OCI-LY1 (cell line): ENCODE measurements at regions not wholly inside any gene's neighbourhood (a gene's known extent, or its start where the extent isn't known, plus 50 kb on each side); places are given as distances from the start of the nearest gene placed in this dataset.

Source experiments
- EZH2 ChIP-seq: fragments of 200-600 bp; sonication (generic), shearing (Covaris generic); IDR thresholded peaks from 2 replicates; pipeline ENCODE4 v1.8.0; 2017; ENCODE audit warnings: borderline replicate concordance, mixed run types, mild to moderate bottlenecking, antibody characterized with exemption, low read length, moderate library complexity, mixed read lengths
- TF ChIP-seq, protein P1 (sequence below): fragments of 200-600 bp; sonication (generic), shearing (Covaris generic); IDR thresholded peaks from 2 replicates; pipeline ENCODE4 v1.5.1; 2017; ENCODE audit warnings: mild to moderate bottlenecking, antibody characterized with exemption, low read length, moderate library complexity, mixed read lengths

DNA sequence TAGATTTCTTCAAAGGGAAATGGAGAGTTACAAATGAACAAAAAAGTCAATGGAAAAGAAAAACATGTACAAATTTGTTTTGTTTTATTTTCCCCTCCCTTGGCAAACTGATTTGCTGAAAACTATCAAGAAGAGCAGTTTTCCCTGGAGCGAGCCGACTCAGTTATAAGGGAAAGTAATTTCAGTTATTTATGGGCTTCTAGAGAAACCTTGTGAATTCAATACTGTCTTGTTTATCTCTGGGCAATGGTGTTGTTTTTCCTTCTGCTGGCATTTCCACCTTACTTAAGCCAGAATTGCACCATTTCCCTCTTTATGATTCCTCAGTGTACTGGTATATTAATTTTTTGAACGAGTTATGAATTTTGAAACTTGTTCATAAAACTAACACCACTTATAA lies 1163.6 kb downstream of the CDH12 start:
- TF ChIP-seq, protein P1, sequence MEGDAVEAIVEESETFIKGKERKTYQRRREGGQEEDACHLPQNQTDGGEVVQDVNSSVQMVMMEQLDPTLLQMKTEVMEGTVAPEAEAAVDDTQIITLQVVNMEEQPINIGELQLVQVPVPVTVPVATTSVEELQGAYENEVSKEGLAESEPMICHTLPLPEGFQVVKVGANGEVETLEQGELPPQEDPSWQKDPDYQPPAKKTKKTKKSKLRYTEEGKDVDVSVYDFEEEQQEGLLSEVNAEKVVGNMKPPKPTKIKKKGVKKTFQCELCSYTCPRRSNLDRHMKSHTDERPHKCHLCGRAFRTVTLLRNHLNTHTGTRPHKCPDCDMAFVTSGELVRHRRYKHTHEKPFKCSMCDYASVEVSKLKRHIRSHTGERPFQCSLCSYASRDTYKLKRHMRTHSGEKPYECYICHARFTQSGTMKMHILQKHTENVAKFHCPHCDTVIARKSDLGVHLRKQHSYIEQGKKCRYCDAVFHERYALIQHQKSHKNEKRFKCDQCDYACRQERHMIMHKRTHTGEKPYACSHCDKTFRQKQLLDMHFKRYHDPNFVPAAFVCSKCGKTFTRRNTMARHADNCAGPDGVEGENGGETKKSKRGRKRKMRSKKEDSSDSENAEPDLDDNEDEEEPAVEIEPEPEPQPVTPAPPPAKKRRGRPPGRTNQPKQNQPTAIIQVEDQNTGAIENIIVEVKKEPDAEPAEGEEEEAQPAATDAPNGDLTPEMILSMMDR = no peak
- no peak for TF ChIP-seq EZH2
